ENCODE measurements at regions not wholly inside any gene's neighbourhood (a gene's known extent, or its start where the extent isn't known, plus 50 kb on each side); places are given as distances from the start of the nearest gene placed in this dataset.

DNA sequence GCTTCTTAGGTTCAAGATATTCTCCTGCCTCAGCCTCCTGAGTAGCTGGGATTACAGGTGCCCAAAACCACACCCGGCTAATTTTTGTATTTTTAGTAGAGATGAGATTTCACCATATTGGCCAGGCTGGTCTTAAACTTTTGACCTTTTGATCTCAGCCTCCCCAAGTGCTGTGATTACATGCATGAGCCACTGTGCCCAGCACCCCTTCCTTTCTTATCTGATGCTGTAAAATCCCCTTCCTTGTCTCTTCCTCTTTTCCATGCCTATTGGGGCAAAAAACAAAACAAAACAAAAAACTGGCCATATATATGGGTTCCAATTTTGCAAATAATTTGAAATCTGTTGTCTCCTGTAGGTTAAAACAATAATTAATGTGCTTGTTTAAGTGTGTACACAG lies 74.0 kb upstream of the RPS4Y2 start:
- no peak for DNase-seq (ENCODE audit: low read depth)
- TF ChIP-seq, protein P1, sequence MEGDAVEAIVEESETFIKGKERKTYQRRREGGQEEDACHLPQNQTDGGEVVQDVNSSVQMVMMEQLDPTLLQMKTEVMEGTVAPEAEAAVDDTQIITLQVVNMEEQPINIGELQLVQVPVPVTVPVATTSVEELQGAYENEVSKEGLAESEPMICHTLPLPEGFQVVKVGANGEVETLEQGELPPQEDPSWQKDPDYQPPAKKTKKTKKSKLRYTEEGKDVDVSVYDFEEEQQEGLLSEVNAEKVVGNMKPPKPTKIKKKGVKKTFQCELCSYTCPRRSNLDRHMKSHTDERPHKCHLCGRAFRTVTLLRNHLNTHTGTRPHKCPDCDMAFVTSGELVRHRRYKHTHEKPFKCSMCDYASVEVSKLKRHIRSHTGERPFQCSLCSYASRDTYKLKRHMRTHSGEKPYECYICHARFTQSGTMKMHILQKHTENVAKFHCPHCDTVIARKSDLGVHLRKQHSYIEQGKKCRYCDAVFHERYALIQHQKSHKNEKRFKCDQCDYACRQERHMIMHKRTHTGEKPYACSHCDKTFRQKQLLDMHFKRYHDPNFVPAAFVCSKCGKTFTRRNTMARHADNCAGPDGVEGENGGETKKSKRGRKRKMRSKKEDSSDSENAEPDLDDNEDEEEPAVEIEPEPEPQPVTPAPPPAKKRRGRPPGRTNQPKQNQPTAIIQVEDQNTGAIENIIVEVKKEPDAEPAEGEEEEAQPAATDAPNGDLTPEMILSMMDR (conservative IDR thresholded peaks at IDR 0.05; ENCODE audit: low read depth, low read length) = no peak
- no peak overlapping the region for H3K4me3 ChIP-seq (ENCODE audit: low read depth, low read length)

DNA sequence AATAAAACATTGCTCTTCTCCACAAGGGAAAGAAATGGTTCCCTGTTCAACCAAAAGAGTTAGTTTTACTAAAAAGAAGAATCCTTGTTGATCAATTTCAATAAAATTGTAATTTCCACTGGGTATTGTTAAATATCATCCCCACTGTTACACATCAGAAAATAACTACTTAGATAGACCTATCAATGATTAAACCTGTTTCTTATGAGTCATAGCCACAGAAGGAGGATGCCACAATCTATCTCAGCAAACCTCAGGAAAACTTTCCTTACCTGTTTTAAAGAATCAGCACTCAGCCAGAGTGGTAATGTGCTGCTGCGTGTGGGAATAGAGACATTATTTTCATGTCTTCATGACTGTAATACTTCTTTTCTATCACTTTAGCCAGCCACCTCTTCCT lies 72.5 kb upstream of the RPS4Y2 start:
- no peak overlapping the region for H3K4me3 ChIP-seq (ENCODE audit: low read depth, low read length)
- TF ChIP-seq, protein P1 (conservative IDR thresholded peaks at IDR 0.05; ENCODE audit: low read depth, low read length) = no peak
- no peak for DNase-seq (ENCODE audit: low read depth)

- TF ChIP-seq, protein P1 (conservative IDR thresholded peaks at IDR 0.05; ENCODE audit: low read depth, low read length) = no peak
- no peak overlapping the region for H3K4me3 ChIP-seq (ENCODE audit: low read depth, low read length)
- DNase-seq (ENCODE audit: low read depth) = no peak
These were observed 69.2 kb upstream of the RPS4Y2 start for GRCh38 chrY:20686674-20687073.

Measured in choroid plexus epithelial cell (primary cell).